GM08714 (cell line): ENCODE measurements at regions not wholly inside any gene's neighbourhood (a gene's known extent, or its start where the extent isn't known, plus 50 kb on each side); places are given as distances from the start of the nearest gene placed in this dataset.
"Not testable (repeated sequence)": the region's sequence is repeated elsewhere in the genome, so short reads cannot be mapped to it uniquely, and the experiment has no call there.

Experiments used
- H3K4me3 ChIP-seq: fragments of 200-500 bp; sonication (Bioruptor generic); 2 replicates; pipeline ENCODE4 v1.5.1; 2014; ENCODE audit warnings: mild to moderate bottlenecking, low read length, inconsistent platforms
- ZNF274 ChIP-seq: IDR thresholded peaks from 2 replicates; pipeline ENCODE4 v1.6.1; 2012; ENCODE audit warnings: mild to moderate bottlenecking, low read depth, low read length

DNA sequence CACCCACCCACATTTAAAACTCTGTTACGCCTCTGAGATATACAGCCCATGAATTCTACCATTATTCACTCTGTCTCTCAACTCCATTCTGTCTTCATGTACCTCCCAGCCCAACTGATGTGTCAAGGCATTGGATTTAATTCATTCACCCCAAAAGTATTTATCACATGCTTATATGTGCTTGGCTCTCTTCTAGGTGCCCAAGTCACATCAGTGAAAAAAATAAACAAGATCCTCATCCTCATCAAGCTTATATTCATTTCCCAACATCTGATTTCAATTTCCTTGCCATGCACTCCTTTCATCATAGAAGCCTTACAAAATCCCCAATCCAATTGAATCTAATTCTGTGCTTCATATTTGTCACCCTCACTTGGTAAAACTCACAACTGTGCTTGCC is 967.6 kb downstream of the LTN1 start:
- no peak overlapping the region for H3K4me3 ChIP-seq
- no peak for TF ChIP-seq ZNF274

DNA sequence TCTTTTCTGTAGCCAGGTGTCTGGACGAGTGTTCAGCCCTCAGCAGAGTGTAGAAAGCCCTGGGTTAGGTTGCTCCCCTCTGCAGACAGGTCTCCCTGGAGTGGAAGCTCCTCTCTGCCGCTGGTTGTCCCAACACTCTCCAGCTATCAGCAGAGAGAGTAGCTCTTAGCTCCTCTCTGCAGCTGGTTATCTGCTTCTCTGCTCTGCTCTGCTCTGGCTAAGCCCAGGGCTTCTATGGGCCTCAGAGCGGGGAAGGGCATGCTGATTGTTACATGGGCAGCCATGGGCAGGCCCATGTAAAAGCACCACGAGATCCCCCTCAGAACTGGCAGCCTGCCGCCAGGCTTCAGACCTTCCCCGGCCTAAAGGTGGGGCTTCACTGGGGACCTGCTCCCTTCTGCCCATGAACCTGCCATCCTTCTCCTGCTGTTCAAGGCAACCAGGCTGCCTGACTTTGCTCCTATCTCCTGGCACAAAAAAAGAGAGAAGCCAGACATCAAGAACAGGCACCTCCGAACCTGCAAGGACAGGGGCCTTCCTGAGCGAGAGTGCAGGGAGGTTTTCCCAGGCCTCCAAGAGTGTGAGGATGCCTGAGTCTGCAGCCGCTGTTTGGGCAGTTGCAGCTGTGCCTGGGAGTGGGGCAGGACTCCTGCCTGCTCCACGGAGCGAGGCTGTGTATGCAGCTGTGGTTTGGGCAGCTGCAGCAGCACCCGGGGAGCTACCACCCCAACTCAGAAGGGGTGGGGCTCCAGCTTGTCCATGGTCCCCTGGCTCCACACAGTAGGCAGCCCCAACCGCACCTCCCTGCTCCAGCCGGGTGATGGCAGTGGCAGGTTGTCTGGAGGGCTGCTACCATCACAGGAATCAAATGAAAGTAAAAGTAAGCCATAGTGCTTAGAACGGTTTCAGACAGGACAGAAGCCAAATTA is 973.7 kb downstream of the LTN1 start:
- H3K4me3 ChIP-seq: no peak overlapping the region

GRCh38 chr21:28018213-28018612 is 974.5 kb downstream of the LTN1 start:
- H3K4me3 ChIP-seq: no peak overlapping the region
- no peak for TF ChIP-seq ZNF274

More for the DNA sequence above, 973.7 kb downstream of the LTN1 start:
- no peak for TF ChIP-seq ZNF274

DNA sequence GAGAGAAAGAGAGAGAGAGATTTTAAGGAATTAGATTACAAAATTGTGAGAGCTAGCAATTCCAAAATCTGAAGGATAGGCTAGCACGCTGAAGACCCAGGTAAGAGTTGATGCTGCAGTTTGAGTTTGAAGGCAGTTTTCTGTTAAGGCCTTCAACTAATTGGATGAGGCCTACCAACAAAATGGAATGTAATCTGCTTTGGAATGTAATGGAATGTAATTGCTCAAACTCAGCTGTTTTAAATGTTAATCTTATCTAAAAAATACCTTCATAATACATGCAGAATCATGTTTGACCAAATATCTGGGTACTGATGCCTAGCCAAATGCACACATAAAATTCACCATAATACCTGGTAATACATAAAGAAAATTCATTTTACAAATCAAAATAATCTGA is 976.1 kb downstream of the LTN1 start:
- TF ChIP-seq ZNF274: no peak
- no peak overlapping the region for H3K4me3 ChIP-seq

DNA sequence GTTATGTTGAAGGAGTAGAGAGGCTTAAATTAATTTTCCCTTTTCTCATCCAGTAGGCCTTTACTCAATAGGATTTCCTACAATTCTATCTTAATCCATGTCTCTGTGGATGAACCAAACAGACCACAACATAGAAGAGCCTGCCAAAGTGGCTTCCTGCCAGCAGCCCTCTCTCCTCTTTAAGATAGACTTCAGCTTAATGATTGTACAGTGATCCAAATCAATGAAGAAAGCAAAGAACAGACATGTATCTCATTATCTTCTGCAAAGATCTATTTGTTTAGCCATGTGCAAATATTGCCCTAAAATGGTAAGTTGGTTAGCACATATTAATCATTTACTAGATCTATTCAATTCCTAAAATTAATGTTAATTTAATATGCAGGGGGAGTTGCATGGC is 979.6 kb downstream of the LTN1 start:
- not testable (repeated sequence) for H3K4me3 ChIP-seq

DNA sequence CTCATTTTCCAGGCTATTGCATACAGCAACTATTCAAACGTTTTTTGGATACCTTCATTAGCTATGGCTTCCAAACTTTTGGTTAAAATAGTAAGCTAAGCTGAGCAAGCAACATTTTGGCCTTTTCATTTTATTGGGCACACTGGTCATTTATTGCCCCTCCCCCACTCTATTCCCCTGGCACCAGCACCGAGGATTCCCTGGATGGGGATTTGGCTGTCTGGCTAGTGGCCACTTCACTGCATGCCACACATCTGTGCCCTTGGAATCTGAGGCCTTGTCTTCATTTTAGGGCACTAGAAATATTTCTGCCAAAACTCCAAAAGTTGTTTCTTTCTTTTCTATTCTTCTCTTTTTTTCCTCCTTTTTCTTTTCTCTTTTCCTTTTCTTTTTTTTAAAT is 980.7 kb downstream of the LTN1 start:
- H3K4me3 ChIP-seq: not testable (repeated sequence)

DNA sequence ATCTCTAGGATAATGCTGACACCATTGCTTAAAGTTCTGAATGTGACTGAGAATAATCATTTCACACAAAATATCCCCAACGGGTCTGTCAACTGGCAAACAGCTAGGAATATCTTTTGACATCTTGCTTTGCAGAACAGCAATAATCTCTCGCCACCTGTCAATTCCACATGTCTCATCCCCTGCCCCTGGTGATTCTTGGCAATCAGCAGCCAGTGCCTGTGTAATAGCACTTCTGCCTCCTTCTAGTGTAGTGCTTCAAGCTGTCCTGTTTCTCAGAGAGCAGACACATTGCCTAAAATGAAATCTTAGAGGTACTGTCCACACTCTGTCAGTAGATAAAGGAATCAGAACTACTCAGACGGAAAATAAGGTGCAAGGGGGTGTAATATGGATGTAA is 984.4 kb downstream of the LTN1 start:
- not testable (repeated sequence) for H3K4me3 ChIP-seq

DNA sequence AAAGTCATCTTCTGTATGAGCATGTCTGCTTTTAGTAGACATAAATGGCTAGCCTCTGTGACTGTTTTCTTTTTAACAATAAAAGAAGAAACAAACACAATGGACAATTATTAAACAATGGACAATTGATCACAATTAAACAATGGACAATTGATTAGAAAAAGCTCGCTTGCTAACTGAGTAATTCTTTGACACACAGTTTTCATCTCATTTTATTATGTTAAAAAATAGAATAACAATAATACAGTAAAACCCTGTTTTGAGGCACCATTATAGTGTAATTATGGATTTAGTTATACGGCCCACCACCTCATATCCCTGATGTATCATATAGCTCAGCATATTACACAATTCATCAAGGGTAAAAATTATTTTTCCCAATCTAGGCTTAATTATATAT is 989.0 kb downstream of the LTN1 start:
- H3K4me3 ChIP-seq: not testable (repeated sequence)

DNA sequence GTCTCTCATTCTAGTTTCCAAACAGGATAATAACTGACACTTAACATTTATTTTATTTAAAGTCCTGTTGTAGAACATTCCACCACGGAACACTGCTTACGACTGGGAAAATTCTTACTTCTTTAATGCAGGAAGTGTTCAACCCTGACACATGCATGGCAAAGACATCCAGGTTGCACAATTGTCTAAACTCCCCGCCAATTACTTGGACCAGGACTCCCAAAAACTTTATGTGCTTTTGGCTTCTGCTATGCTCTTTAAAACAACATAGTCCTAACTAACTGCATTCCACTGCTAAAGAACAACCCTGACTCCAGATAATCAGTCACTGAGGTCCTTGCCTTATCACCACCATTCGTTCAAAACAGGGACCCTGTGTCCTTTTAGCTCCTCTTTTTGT is 995.8 kb downstream of the LTN1 start:
- H3K4me3 ChIP-seq: not testable (repeated sequence)

DNA sequence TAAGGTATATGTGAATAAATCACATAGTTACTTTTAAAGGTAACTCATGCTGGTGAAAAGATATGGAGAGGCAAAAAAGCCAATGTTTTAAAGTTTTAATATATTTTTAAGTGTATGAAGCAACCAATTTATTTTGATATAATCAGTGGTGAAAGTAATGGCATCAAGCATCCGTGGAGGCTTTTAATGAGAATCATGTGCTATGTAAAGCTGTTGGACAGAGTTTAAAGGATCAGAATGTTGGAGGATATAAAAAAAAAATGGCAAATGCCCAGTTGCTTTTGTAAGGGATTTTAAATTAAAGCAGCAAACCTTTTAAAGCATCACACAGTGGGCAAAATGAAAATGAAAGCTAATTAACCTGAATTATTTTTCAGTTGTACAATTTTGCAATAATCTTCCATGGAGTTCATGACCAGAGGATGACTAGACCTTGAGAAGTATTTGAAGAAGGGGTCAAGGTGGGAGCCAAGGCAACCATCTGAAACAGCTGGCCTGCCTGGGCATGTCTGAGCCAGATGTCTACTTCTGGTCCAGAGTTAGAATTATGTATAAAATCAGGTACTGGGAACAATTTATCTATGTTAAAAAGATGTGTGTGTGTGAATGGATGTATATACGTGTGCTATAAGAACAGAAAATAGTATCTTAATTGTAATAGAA is 1007.9 kb downstream of the LTN1 start:
- not testable (repeated sequence) for H3K4me3 ChIP-seq

DNA sequence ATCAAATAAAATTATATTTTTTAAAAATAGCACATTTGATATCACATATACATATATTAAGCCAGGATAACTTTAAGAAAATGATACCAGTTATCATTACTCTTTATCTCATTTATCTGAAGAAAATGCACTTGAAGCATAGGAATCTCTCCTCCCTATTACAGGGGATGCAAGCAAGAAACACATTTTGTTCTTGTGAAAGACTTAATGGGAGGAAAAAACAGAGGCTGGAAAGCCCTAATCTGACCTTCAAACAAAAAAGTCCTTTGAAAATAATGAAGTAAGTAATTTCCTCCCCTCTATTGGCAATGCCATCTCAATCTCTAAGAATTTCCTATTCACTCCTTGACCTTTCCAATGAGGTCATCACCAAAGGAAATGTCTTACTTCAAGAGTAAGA is 1012.6 kb upstream of the ADAMTS5 start:
- not testable (repeated sequence) for H3K4me3 ChIP-seq

DNA sequence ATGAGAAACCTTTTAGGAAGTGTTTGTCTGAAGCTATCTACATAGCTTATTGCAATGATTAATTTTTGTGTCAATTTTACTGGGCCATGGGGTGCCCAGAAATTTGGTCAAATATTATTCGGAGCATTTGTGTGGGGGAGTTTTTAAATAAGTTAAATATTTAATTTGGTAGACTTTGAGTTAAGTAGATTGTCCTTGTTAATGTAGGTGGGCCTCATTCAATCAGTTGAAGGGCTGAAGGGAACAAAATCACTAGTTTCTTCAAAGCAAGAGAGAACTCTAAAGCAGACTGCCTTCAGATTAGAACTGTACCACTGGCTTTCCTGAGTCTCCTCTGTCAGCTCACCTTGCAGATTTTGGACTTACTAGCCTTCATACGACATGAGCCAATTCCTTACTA is 1008.6 kb upstream of the ADAMTS5 start:
- no peak overlapping the region for H3K4me3 ChIP-seq
- no peak for TF ChIP-seq ZNF274

GRCh38 chr21:27974152-27974551 is 1007.3 kb upstream of the ADAMTS5 start:
- H3K4me3 ChIP-seq: not testable (repeated sequence)

- H3K4me3 ChIP-seq: not testable (repeated sequence)
Measured at GRCh38 chr21:27968240-27968639, 1001.4 kb upstream of the ADAMTS5 start.

- H3K4me3 ChIP-seq: no peak overlapping the region
- TF ChIP-seq ZNF274: no peak
Measured at GRCh38 chr21:27954543-27955165, 987.8 kb upstream of the ADAMTS5 start.
